CD4-positive, alpha-beta memory T cell (primary cell): ENCODE measurements at regions not wholly inside any gene's neighbourhood (a gene's known extent, or its start where the extent isn't known, plus 50 kb on each side); places are given as distances from the start of the nearest gene placed in this dataset.
"Not testable (repeated sequence)": the region's sequence is repeated elsewhere in the genome, so short reads cannot be mapped to it uniquely, and the experiment has no call there.

ENCODE experiments used
- CTCF ChIA-PET: fragments of 350-600 bp; sonication (Branson Sonifier 250); formaldehyde crosslinking; loops from one replicate; lab custom pipeline; 2021; ENCODE audit warnings: inconsistent platforms; ENCODE audit not compliant: partially characterized antibody; lab: Charles Lee
- POLR2A ChIA-PET: fragments of 350-600 bp; sonication (Branson Sonifier 250); formaldehyde crosslinking; loops from one replicate; lab custom pipeline; 2021; ENCODE audit not compliant: partially characterized antibody; lab: Charles Lee
- DNase-seq, 5 donors: peaks; one replicate each; pipeline versions ENCODE4 v3.0.0 to v3.0.0-alpha.2; 2020 to 2022; ENCODE audit warnings: mixed read lengths in 1 of 5
- H3K27ac ChIP-seq: one replicate; pipeline ENCODE4 v1.7.0; 2013; ENCODE audit warnings: low read depth, low read length
- H3K27me3 ChIP-seq: 2 replicates; pipeline ENCODE4 v1.7.0; 2013; ENCODE audit warnings: mild to moderate bottlenecking, low read length, moderate library complexity; ENCODE audit not compliant: insufficient read depth
- H3K36me3 ChIP-seq: 2 replicates; pipeline ENCODE4 v1.7.0; 2013; ENCODE audit warnings: mild to moderate bottlenecking, low read length, moderate library complexity; ENCODE audit not compliant: insufficient read depth
- H3K4me1 ChIP-seq: 2 replicates; pipeline ENCODE4 v1.7.0; 2013; ENCODE audit warnings: mild to moderate bottlenecking, low read length, moderate library complexity; ENCODE audit not compliant: insufficient read depth
- H3K4me3 ChIP-seq, 2 donors: one replicate each; pipeline ENCODE4 v1.7.0; 2013; ENCODE audit warnings: low read length in 2 of 2, mild to moderate bottlenecking in 1 of 2
- H3K9me3 ChIP-seq, 2 donors: one replicate each; pipeline ENCODE4 v1.7.0; 2013; ENCODE audit warnings: low read length in 2 of 2, control low read depth in 1 of 2; ENCODE audit not compliant: control insufficient read depth in 1 of 2
- H3K27ac Mint-ChIP-seq, 7 donors: one replicate each; pipeline ENCODE4 v1.8.0; 2020 to 2021; ENCODE audit warnings: mixed read lengths in 7 of 7, mild to moderate bottlenecking in 6 of 7, inconsistent platforms in 3 of 7, moderate library complexity in 3 of 7
- H3K27me3 Mint-ChIP-seq, 2 donors: one replicate each; pipeline ENCODE4 v1.8.0; 2020 to 2021; ENCODE audit warnings: mixed read lengths in 2 of 2
- H3K36me3 Mint-ChIP-seq, 2 donors: one replicate each; pipeline ENCODE4 v1.8.0; 2020 to 2021; ENCODE audit warnings: mixed read lengths in 2 of 2, inconsistent platforms in 1 of 2, mild to moderate bottlenecking in 1 of 2
- H3K4me1 Mint-ChIP-seq, 4 donors: one replicate each; pipeline ENCODE4 v1.8.0; 2020 to 2021; ENCODE audit warnings: mixed read lengths in 4 of 4, mild to moderate bottlenecking in 1 of 4
- H3K4me3 Mint-ChIP-seq, 8 donors: one replicate each; pipeline ENCODE4 v1.8.0; 2020 to 2021; ENCODE audit warnings: mixed read lengths in 8 of 8, mild to moderate bottlenecking in 7 of 8, moderate library complexity in 6 of 8, inconsistent platforms in 3 of 8
- H3K9me3 Mint-ChIP-seq, 8 donors: one replicate each; pipeline ENCODE4 v1.8.0; 2020 to 2021; ENCODE audit warnings: mixed read lengths in 8 of 8, mild to moderate bottlenecking in 5 of 8, inconsistent platforms in 3 of 8, moderate library complexity in 1 of 8
- intact Hi-C: fragments of 100-400 bp; cut with micrococcal nuclease; formaldehyde crosslinking; loops from one replicate; pipeline ENCODE4 v1.15.1; 2023

DNA sequence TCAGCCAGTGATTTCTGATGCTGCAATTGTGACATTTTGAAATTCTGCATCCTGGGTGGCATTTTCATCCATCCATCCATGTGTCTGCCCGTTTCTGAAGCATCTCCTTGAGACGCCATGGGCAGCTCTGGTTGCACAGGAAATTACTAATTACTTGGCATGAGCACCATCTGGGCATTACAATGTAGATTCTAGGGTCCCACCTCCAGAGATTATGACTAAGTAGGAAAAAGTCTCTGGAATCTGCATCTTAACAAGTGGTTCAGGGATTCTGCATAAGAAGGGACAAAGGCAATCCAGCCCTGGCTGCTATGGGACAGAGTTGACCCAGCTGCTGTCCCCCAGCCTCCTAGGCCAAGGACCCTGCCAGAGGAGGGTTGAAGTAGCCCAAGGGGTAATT, 65.3 kb downstream of the CUZD1 start:
- Mint-ChIP-seq H3K36me3 (no peaks in the 10 kb centered on the region), H3K27ac (no peak overlapping the region), H3K4me1 (peaks cover 0 to 2% (median 0%) of the 10 kb centered on the region in 4 donors), H3K4me3 (no peak overlapping the region), H3K27me3 (peaks cover 4 to 5% of the 10 kb centered on the region in 2 donors), H3K9me3 (no peaks in the 10 kb centered on the region)
- no peaks in the 10 kb centered on the region for H3K27me3 ChIP-seq
- H3K27ac ChIP-seq: no peak overlapping the region
- no peaks in the 10 kb centered on the region for H3K9me3 ChIP-seq
- ChIA-PET CTCF (no interaction called here), POLR2A (no interaction called here)
- no peak overlapping the region for H3K4me3 ChIP-seq
- no peaks in the 10 kb centered on the region for H3K4me1 ChIP-seq
- intact Hi-C loops: no loop called here
- DNase-seq: no peak
- H3K36me3 ChIP-seq: no peaks in the 10 kb centered on the region

DNA sequence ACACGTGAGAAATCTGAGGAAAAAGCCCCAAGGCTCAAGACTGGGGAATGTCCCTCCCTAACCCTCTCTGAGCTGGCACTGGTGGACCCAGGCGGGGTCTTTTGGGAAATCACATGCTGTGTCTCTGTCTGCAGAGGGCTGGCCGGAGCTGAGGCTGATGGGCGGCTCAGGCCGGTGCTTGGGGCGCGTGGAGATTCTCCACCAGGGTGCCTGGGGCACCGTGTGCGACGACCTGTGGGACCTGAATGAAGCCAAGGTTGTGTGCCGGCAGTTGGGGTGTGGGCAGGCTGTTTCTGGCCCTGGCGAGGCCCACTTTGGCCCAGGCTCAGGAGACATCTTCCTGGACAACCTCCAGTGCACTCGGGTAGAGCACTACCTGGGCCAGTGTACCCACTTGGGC, 65.7 kb downstream of the CUZD1 start:
- POLR2A ChIA-PET: no interaction called here
- Mint-ChIP-seq H3K9me3 (no peaks in the 10 kb centered on the region), H3K27ac (no peak overlapping the region), H3K27me3 (peaks cover 5 to 6% of the 10 kb centered on the region in 2 donors), H3K4me1 (peaks cover 0 to 2% (median 0%) of the 10 kb centered on the region in 4 donors), H3K36me3 (no peaks in the 10 kb centered on the region), H3K4me3 (no peak overlapping the region)
- no peak for DNase-seq
- no peak overlapping the region for H3K4me3 ChIP-seq
- no peaks in the 10 kb centered on the region for H3K27me3 ChIP-seq
- H3K27ac ChIP-seq: no peak overlapping the region
- H3K9me3 ChIP-seq: no peaks in the 10 kb centered on the region
- no peaks in the 10 kb centered on the region for H3K36me3 ChIP-seq
- CTCF ChIA-PET: no interaction called here
- H3K4me1 ChIP-seq: no peaks in the 10 kb centered on the region
- intact Hi-C loops: no loop called here

DNA sequence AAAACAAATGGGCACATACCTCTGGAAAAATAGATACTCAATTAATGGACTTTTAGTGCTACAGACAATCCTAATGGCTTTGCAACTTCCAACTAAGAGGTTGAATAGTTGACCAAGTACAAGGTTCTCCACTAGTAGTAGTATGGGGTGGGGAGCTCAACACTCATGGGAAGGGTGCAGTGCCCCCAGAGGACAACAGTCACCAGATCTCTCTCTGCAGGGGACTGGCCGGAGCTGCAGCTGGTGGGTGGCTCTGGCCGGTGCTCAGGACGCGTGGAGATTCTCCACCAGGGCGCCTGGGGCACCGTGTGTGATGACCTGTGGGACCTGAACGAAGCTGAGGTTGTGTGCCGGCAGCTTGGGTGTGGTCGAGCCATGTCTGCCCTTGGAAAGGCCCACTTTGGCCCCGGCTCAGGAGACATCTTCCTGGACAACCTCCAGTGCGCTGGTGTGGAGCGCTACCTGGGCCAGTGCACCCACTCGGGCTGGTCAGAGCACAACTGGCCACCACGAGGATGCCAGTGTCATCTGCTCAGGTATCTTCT, 68.1 kb downstream of the CUZD1 start:
- Histone ChIP-seq H3K27ac (no peak overlapping the region), H3K36me3 (no peaks in the 10 kb centered on the region), H3K27me3 (no peaks in the 10 kb centered on the region), H3K9me3 (no peaks in the 10 kb centered on the region), H3K4me3 (no peak overlapping the region), H3K4me1 (no peaks in the 10 kb centered on the region)
- intact Hi-C loops: no loop called here
- Mint-ChIP-seq H3K4me3 (no peak overlapping the region), H3K27ac (no peak overlapping the region), H3K36me3 (no peaks in the 10 kb centered on the region), H3K27me3 (peaks cover 3 to 11% of the 10 kb centered on the region in 2 donors), H3K9me3 (peaks cover 0 to 2% (median 0%) of the 10 kb centered on the region in 8 donors), H3K4me1 (peaks cover 0 to 2% (median 0%) of the 10 kb centered on the region in 4 donors)
- ChIA-PET CTCF (no interaction called here), POLR2A (no interaction called here)
- no peak for DNase-seq

DNA sequence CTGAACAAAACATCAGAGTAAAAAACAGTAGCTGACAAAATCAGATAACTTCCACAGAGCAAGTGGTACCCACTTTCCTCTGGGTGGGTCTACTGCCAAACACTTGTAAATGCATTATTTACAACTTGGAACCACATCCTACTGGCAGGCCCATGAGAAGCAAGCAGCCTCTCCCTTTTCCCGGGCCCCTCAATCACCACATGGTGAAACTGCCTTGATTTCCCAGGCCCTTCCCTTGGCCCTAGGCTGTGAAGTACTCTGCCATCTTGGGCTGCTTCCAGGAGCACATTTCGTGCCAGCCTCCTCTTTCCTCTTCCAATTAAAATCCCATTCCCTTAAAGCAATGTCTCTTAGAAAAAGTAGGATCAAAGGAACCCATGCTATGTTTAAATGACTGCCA, 71.4 kb downstream of the CUZD1 start:
- Histone ChIP-seq H3K27me3 (no peaks in the 10 kb centered on the region), H3K4me3 (no peak overlapping the region), H3K36me3 (no peaks in the 10 kb centered on the region), H3K4me1 (no peaks in the 10 kb centered on the region), H3K9me3 (no peaks in the 10 kb centered on the region), H3K27ac (no peak overlapping the region)
- Mint-ChIP-seq H3K27me3 (peaks cover 8 to 13% of the 10 kb centered on the region in 2 donors), H3K9me3 (peaks cover 0 to 2% (median 0%) of the 10 kb centered on the region in 8 donors), H3K36me3 (no peaks in the 10 kb centered on the region), H3K4me1 (peaks cover 0 to 2% (median 0%) of the 10 kb centered on the region in 4 donors), H3K4me3 (no peak overlapping the region), H3K27ac (no peak overlapping the region)
- intact Hi-C loops: no loop called here
- ChIA-PET CTCF (interaction anchor here (1.1 kb wide), 1 partner anchor 25 kb away, joined by 3 read pairs; no protein-coding TSS in a partner anchor), POLR2A (no interaction called here)
- no peak for DNase-seq

DNA sequence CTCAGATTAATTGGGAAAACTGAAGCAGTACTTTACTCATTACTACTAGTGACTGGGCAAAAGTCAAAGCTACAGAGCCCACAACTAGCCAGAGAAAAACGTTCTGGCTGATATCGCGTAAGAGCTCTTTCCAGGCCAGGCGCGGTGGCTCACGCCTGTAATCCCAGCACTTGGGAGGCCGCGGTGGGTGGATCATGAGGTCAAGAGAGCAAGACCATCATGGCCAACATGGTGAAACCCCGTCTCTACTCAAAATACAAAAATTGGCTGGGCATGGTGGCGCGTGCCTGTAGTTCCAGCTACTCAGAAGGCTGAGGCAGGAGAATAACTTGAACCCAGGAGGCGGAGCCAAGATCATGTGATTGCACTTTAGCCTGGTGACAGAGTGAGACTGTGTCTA, 71.8 kb upstream of the C10orf120 start:
- H3K9me3 ChIP-seq, H3K27ac ChIP-seq, H3K4me3 Mint-ChIP-seq, DNase-seq, H3K36me3 ChIP-seq, H3K4me1 ChIP-seq, H3K36me3 Mint-ChIP-seq, H3K27me3 ChIP-seq, H3K27ac Mint-ChIP-seq, intact Hi-C loops, H3K4me1 Mint-ChIP-seq, H3K4me3 ChIP-seq, H3K9me3 Mint-ChIP-seq, CTCF ChIA-PET: not testable (repeated sequence)
- POLR2A ChIA-PET: interaction anchor here (0.6 kb wide), 1 partner anchor 487 kb away, joined by 3 read pairs; no protein-coding TSS in a partner anchor
- peaks cover 22 to 25% of the 10 kb centered on the region in 2 donors for H3K27me3 Mint-ChIP-seq

DNA sequence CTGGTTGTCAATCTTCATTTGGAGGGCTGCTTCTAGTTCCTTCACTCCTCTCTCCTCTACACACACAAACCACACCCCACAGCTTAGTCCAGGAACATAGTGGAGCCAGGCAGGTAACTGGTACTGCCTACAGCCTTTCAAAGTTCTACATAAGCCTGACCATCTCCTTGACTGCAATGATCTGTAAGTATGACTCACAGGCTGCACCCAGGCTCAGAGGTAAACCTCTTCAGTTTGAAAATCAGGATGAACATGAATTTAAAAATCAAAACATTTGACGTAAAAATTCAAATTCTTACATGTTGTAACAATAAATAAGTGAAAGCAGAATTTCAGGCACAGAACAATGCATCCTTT, 68.7 kb upstream of the C10orf120 start:
- H3K9me3 ChIP-seq: no peaks in the 10 kb centered on the region
- DNase-seq: no peak
- Mint-ChIP-seq H3K27ac (no peak overlapping the region), H3K9me3 (peaks cover 0 to 3% (median under 1%) of the 10 kb centered on the region in 8 donors), H3K4me1 (no peaks in the 10 kb centered on the region), H3K4me3 (no peak overlapping the region), H3K36me3 (no peaks in the 10 kb centered on the region), H3K27me3 (peaks cover 24 to 30% of the 10 kb centered on the region in 2 donors)
- POLR2A ChIA-PET: no interaction called here
- H3K4me1 ChIP-seq: no peaks in the 10 kb centered on the region
- H3K4me3 ChIP-seq: no peak overlapping the region
- H3K27ac ChIP-seq: no peak overlapping the region
- intact Hi-C loops: no loop called here
- no peaks in the 10 kb centered on the region for H3K27me3 ChIP-seq
- no peaks in the 10 kb centered on the region for H3K36me3 ChIP-seq
- CTCF ChIA-PET: no interaction called here

DNA sequence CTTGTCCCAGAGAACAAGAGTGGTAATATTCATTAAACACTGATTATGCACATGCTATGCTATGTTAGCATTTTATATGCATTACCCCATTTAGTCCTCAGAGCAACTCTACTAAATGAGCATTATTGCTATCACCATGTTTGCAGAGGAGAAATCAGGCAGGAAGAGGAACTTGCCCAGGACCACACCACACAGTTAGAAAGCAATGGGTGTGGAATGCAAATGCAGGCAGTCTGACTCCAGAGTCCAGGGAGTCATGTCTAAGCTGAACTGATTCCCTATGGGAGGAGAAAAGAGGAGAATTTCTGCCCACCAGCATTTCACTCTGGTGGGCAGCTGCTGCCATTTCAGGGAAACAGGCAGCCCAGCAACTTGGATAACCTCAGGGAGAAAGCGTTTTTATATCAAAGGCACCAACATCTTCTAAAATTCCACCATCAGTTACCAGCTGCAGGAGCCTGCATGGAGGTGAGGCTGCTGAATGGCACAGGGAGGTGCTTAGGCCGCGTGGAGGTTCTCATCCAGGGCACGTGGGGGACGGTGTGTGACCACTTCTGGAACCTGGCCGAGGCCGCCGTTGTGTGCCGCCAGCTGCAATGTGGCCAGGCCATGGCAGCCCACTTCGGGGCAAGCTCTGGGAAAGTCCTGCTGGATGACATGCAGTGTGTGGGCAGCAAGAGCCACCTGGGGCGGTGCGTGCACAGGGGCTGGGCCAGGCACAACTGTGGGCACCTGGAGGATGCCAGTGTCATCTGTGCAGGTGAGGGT, 68.2 kb upstream of the C10orf120 start:
- Histone ChIP-seq H3K9me3 (no peaks in the 10 kb centered on the region), H3K27me3 (no peaks in the 10 kb centered on the region), H3K4me3 (no peak overlapping the region), H3K27ac (no peak overlapping the region), H3K36me3 (no peaks in the 10 kb centered on the region), H3K4me1 (no peaks in the 10 kb centered on the region)
- ChIA-PET CTCF (no interaction called here), POLR2A (no interaction called here)
- H3K4me3 Mint-ChIP-seq: no peak overlapping the region
- DNase-seq: no peak
- H3K4me1 Mint-ChIP-seq: no peaks in the 10 kb centered on the region
- H3K9me3 Mint-ChIP-seq: peaks cover 0 to 6% (median 4%) of the 10 kb centered on the region in 8 donors
- H3K27me3 Mint-ChIP-seq: peaks cover 24 to 33% of the 10 kb centered on the region in 2 donors
- no peaks in the 10 kb centered on the region for H3K36me3 Mint-ChIP-seq
- no peak overlapping the region for H3K27ac Mint-ChIP-seq
- intact Hi-C loops: no loop called here
